Right lobe of liver (tissue), 6 donors: ENCODE measurements at regions not wholly inside any gene's neighbourhood (a gene's known extent, or its start where the extent isn't known, plus 50 kb on each side); places are given as distances from the start of the nearest gene placed in this dataset.

ENCODE experiments used
- ATAC-seq, 4 donors: fragments of 200-7000 bp; cut with Tn5 transposase; one replicate each; pipeline ENCODE4 v1.9.1; 2020; ENCODE audit warnings: mild to moderate bottlenecking in 4 of 4, moderate library complexity in 4 of 4
- DNase-seq, 3 donors: peaks; one replicate each; pipeline ENCODE4 v3.0.0-alpha.2; 2020
- H3K27ac ChIP-seq, 3 donors: fragments of 200-600 bp; one replicate each; pipeline ENCODE4 v1.8.0; 2022
- H3K27me3 ChIP-seq, 2 donors: fragments of 200-600 bp; one replicate each; pipeline ENCODE4 v1.8.0; 2022
- H3K36me3 ChIP-seq, 4 donors: fragments of 200-600 bp; sonication (generic) in 1 of 4; one replicate each; pipeline versions ENCODE4 v1.5.1 to v1.8.0; 2017 to 2022; ENCODE audit warnings: control low read depth in 1 of 4
- H3K4me1 ChIP-seq, 4 donors: fragments of 200-600 bp; sonication (generic) in 1 of 4; one replicate each; pipeline versions ENCODE4 v1.5.1 to v1.8.0; 2017 to 2022; ENCODE audit warnings: control low read depth in 1 of 4
- H3K4me3 ChIP-seq, 3 donors: fragments of 200-600 bp; one replicate each; pipeline ENCODE4 v1.8.0; 2022
- H3K9me3 ChIP-seq, 4 donors: fragments of 200-600 bp; sonication (generic) in 1 of 4; one replicate each; pipeline versions ENCODE4 v1.5.1 to v1.8.0; 2017 to 2022; ENCODE audit warnings: control low read depth in 1 of 4
- CTCF ChIP-seq, 4 donors: fragments of 200-600 bp in 3 of 4; fragments of 450-650 bp in 1 of 4; IDR thresholded peaks; one replicate each; pipeline versions ENCODE4 v1.5.1 to v1.8.0; 2016 to 2022; ENCODE audit warnings: antibody characterized with exemption in 4 of 4, mild to moderate bottlenecking in 2 of 4
- POLR2A ChIP-seq: fragments of 450-650 bp; IDR thresholded peaks from one replicate; pipeline ENCODE4 v1.6.1; 2017; ENCODE audit warnings: antibody characterized with exemption, mild to moderate bottlenecking
- WGBS: methylation state at CpG from one replicate; pipeline ENCODE4 v1.1.6; 2018; ENCODE audit warnings: low coverage, low lambda C conversion rate; ENCODE audit not compliant: insufficient coverage; ENCODE audit errors: missing lambda C conversion rate; 5-methylcytosine and 5-hydroxymethylcytosine counted together
- intact Hi-C, 2 donors: fragments of 100-400 bp; cut with DNase I; formaldehyde crosslinking; loops; one replicate each; pipeline versions ENCODE4 v1.11.2 to v1.14.1; 2022
- donor health status: DM: no; HTN: yes; CAD: no.
- donor health status: DM: no; HTN: no; CAD: no.
- donor health status: DM: no; HTN: no; CAD: no.
- donor health status: DM: no; HTN: yes; CAD: no.
- donor health status: DM: no; HTN: yes; CAD: no.

- TF ChIP-seq POLR2A = no peak
- TF ChIP-seq CTCF (IDR thresholded peaks at IDR 0.05) = no peak
- no peak overlapping the region for H3K4me3 ChIP-seq
- no peaks in the 10 kb centered on the region for H3K27me3 ChIP-seq
- intact Hi-C loops = no loop called here
- H3K36me3 ChIP-seq = no peaks in the 10 kb centered on the region
- H3K27ac ChIP-seq = no peak overlapping the region
- ATAC-seq (no peak), DNase-seq (no peak)
- no peaks in the 10 kb centered on the region for H3K9me3 ChIP-seq
- H3K4me1 ChIP-seq = no peaks in the 10 kb centered on the region
Observed at GRCh38 chr7:82609746-82610145, 166.2 kb upstream of the CACNA2D1 start.

GRCh38 chr7:82605247-82605864, 161.8 kb upstream of the CACNA2D1 start:
- H3K4me3 ChIP-seq = no peak overlapping the region
- DNase-seq = no peak
- no peaks in the 10 kb centered on the region for H3K4me1 ChIP-seq
- H3K27ac ChIP-seq = no peak overlapping the region
- H3K9me3 ChIP-seq = no peaks in the 10 kb centered on the region
- intact Hi-C loops = no loop called here
- peak; percentile 40 to 52 (median 50) for TF ChIP-seq CTCF (IDR thresholded peaks at IDR 0.05)
- TF ChIP-seq POLR2A = no peak
- H3K27me3 ChIP-seq = no peaks in the 10 kb centered on the region
- peak in 2 of 4 donors; percentile 45 for ATAC-seq
- 10% methylated on average over 4 of the region's 4 CpGs for WGBS
- no peaks in the 10 kb centered on the region for H3K36me3 ChIP-seq

GRCh38 chr7:82602066-82602465, 158.5 kb upstream of the CACNA2D1 start:
- WGBS = 92% methylated on average over 2 of the region's 7 CpGs

GRCh38 chr7:82600531-82600930, 157.0 kb upstream of the CACNA2D1 start:
- Histone ChIP-seq H3K4me1 (no peaks in the 10 kb centered on the region), H3K27me3 (no peaks in the 10 kb centered on the region), H3K9me3 (no peaks in the 10 kb centered on the region), H3K4me3 (no peak overlapping the region), H3K27ac (no peak overlapping the region), H3K36me3 (no peaks in the 10 kb centered on the region)
- no peak for ATAC-seq
- WGBS = 33% methylated on average over 3 of the region's 3 CpGs
- DNase-seq = no peak
- intact Hi-C loops = no loop called here
- TF ChIP-seq POLR2A = no peak
- TF ChIP-seq CTCF (IDR thresholded peaks at IDR 0.05) = no peak

More at GRCh38 chr7:82602066-82602465, 158.5 kb upstream of the CACNA2D1 start:
- DNase-seq = no peak
- intact Hi-C loops = no loop called here
- no peak for TF ChIP-seq POLR2A
- no peak for TF ChIP-seq CTCF (IDR thresholded peaks at IDR 0.05)
- no peak for ATAC-seq
- Histone ChIP-seq H3K4me1 (no peaks in the 10 kb centered on the region), H3K27ac (no peak overlapping the region), H3K27me3 (no peaks in the 10 kb centered on the region), H3K9me3 (no peaks in the 10 kb centered on the region), H3K36me3 (no peaks in the 10 kb centered on the region), H3K4me3 (no peak overlapping the region)

GRCh38 chr7:82599895-82600294, 156.3 kb upstream of the CACNA2D1 start:
- H3K9me3 ChIP-seq = no peaks in the 10 kb centered on the region
- ATAC-seq (no peak), DNase-seq (no peak)
- H3K4me3 ChIP-seq = no peak overlapping the region
- no peaks in the 10 kb centered on the region for H3K27me3 ChIP-seq
- H3K36me3 ChIP-seq = no peaks in the 10 kb centered on the region
- no peak for TF ChIP-seq POLR2A
- TF ChIP-seq CTCF (IDR thresholded peaks at IDR 0.05) = no peak
- no peak overlapping the region for H3K27ac ChIP-seq
- intact Hi-C loops = no loop called here
- no peaks in the 10 kb centered on the region for H3K4me1 ChIP-seq
